Cardiac muscle cell (in vitro differentiated cells and primary cell): ENCODE measurements at regions not wholly inside any gene's neighbourhood (a gene's known extent, or its start where the extent isn't known, plus 50 kb on each side); places are given as distances from the start of the nearest gene placed in this dataset.

Experiments
- DNase-seq, 2 donors: peaks; one replicate each; pipeline versions ENCODE4 v3.0.0 to v3.0.0-alpha.2; 2010 to 2017; ENCODE audit warnings: low read depth in 1 of 2, low spot score in 1 of 2
- H3K27ac ChIP-seq: fragments of 200-600 bp; sonication (generic); 2 replicates; pipeline ENCODE4 v1.5.1; 2016
- H3K27me3 ChIP-seq: fragments of 200-600 bp; sonication (generic); 2 replicates; pipeline ENCODE4 v1.6.0; 2016; ENCODE audit warnings: control low read depth
- H3K36me3 ChIP-seq: fragments of 200-600 bp; sonication (generic); 2 replicates; pipeline ENCODE4 v1.5.1; 2016; ENCODE audit warnings: control low read depth
- H3K4me1 ChIP-seq: fragments of 200-600 bp; sonication (generic); 2 replicates; pipeline ENCODE4 v1.8.1; 2017; ENCODE audit warnings: low read depth, mild to moderate bottlenecking, mixed run types
- H3K4me3 ChIP-seq: fragments of 200-600 bp; sonication (generic); 2 replicates; pipeline ENCODE4 v1.5.1; 2016; ENCODE audit warnings: mild to moderate bottlenecking
- H3K9me3 ChIP-seq: fragments of 200-600 bp; sonication (generic); 2 replicates; pipeline ENCODE4 v1.5.1; 2017; ENCODE audit warnings: low read depth, mild to moderate bottlenecking, control low read depth
- CTCF ChIP-seq: IDR thresholded peaks from 2 replicates; pipeline ENCODE4 v1.5.1; 2012; ENCODE audit warnings: low read depth, mild to moderate bottlenecking, low read length

DNA sequence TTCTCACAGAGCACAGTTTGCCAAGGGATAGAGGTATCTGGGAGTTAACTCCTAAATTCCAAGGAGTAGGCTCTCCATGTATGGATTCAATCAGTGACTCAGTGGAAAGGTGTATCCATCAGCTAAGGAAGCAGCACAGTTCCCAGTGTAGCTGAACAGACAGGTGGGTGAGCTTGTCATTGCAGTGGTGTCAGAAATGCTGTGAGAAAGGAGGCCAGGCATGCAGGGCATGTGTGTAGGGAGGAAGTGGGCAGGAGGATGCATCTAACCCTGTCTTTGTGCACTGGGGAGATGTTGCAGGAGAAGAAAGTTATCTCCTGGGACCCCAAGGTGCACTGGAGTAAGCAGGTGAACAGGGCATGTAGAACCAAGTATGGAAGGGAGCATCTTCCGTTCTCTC is 539.0 kb downstream of the VRK1 start:
- H3K27me3 ChIP-seq, result no peaks in the 10 kb centered on the region
- no peaks in the 10 kb centered on the region for H3K9me3 ChIP-seq
- no peak overlapping the region for H3K4me3 ChIP-seq
- no peaks in the 10 kb centered on the region for H3K36me3 ChIP-seq
- H3K27ac ChIP-seq, result no peak overlapping the region
- no peak for TF ChIP-seq CTCF
- H3K4me1 ChIP-seq, result no peaks in the 10 kb centered on the region
- DNase-seq, result no peak

DNA sequence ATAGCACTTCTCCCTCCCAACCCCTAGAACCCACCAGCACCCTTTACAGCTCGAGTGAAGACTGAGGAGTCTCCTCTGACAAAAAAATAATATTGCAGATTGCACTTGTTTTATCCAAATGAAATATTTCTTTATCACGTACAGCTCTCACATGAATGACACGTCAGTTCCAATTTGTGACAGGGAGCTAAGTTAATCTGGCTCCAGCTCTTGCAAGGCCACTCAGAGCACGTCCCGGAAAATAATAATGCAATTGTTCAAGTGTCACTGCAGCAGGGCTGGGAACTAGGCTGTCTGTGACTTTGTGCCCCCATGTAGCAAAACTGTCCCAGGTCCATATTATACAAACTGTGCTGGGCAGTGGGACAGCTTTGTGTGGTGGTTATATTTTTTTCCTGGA is 539.6 kb downstream of the VRK1 start:
- DNase-seq, result no peak
- no peaks in the 10 kb centered on the region for H3K4me1 ChIP-seq
- H3K27me3 ChIP-seq, result no peaks in the 10 kb centered on the region
- H3K36me3 ChIP-seq, result no peaks in the 10 kb centered on the region
- H3K4me3 ChIP-seq, result no peak overlapping the region
- TF ChIP-seq CTCF, result no peak
- no peak overlapping the region for H3K27ac ChIP-seq
- no peaks in the 10 kb centered on the region for H3K9me3 ChIP-seq

GRCh38 chr14:97337267-97337666 is 540.1 kb downstream of the VRK1 start:
- H3K27ac ChIP-seq, result no peak overlapping the region
- H3K9me3 ChIP-seq, result no peaks in the 10 kb centered on the region
- no peaks in the 10 kb centered on the region for H3K27me3 ChIP-seq
- no peaks in the 10 kb centered on the region for H3K4me1 ChIP-seq
- H3K4me3 ChIP-seq, result no peak overlapping the region
- no peak for TF ChIP-seq CTCF
- no peak for DNase-seq
- no peaks in the 10 kb centered on the region for H3K36me3 ChIP-seq

- Histone ChIP-seq H3K4me1 (no peaks in the 10 kb centered on the region), H3K27me3 (no peaks in the 10 kb centered on the region), H3K27ac (no peak overlapping the region), H3K36me3 (no peaks in the 10 kb centered on the region), H3K9me3 (no peaks in the 10 kb centered on the region), H3K4me3 (no peak overlapping the region)
- no peak for DNase-seq
- TF ChIP-seq CTCF, result no peak
These were observed 540.5 kb downstream of the VRK1 start for GRCh38 chr14:97337670-97338069.

DNA sequence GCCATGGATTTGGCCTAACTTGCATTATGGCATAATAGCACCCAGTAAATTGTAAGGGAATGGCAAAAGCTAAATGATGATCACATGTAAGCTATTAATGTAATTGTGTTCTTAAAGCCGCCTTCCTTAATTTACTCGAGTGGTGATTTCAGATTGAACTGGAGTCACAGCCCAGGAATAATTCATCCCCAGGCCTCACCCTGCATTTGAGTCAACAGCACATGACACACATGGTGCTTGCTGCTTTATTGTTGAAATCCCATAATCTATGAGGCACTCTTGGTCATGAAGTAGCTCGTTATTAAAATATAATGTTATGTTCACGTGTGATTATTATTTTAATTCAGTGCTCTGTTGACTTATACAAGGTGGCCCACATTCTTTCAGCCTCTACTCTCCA is 547.5 kb downstream of the VRK1 start:
- Histone ChIP-seq H3K27ac (no peak overlapping the region), H3K36me3 (no peaks in the 10 kb centered on the region), H3K27me3 (no peaks in the 10 kb centered on the region), H3K9me3 (no peaks in the 10 kb centered on the region), H3K4me1 (no peaks in the 10 kb centered on the region), H3K4me3 (no peak overlapping the region)
- TF ChIP-seq CTCF, result no peak
- DNase-seq, result no peak

- no peak for TF ChIP-seq CTCF
- no peaks in the 10 kb centered on the region for H3K9me3 ChIP-seq
These were observed 549.5 kb downstream of the VRK1 start for GRCh38 chr14:97346675-97347074.

More at GRCh38 chr14:97346675-97347074, 549.5 kb downstream of the VRK1 start:
- no peak for DNase-seq
- Histone ChIP-seq H3K4me1 (no peaks in the 10 kb centered on the region), H3K27me3 (no peaks in the 10 kb centered on the region), H3K36me3 (no peaks in the 10 kb centered on the region), H3K27ac (no peak overlapping the region), H3K4me3 (no peak overlapping the region)
